Uterus (tissue), 3 donors: ENCODE measurements at regions not wholly inside any gene's neighbourhood (a gene's known extent, or its start where the extent isn't known, plus 50 kb on each side); places are given as distances from the start of the nearest gene placed in this dataset.
A peak's percentile ranks its signal among the peaks of the same experiment; 100 is the strongest.

Experiments
- DNase-seq, 2 donors: peaks; one replicate each; pipeline ENCODE4 v3.0.0-alpha.2; 2019 to 2020
- H3K27ac ChIP-seq, 2 donors: fragments of 200-600 bp; sonication (generic); 1 replicate in 1 of 2; 2 replicates in 1 of 2; pipeline ENCODE4 v1.5.1; 2016 to 2018
- H3K27me3 ChIP-seq, 2 donors: fragments of 200-600 bp; sonication (generic); one replicate each; pipeline ENCODE4 v1.5.1; 2018 to 2019; ENCODE audit warnings: control low read depth in 1 of 2
- H3K36me3 ChIP-seq, 2 donors: fragments of 200-600 bp; sonication (generic); one replicate each; pipeline ENCODE4 v1.5.1; 2019; ENCODE audit warnings: control low read depth in 1 of 2
- H3K4me1 ChIP-seq, 2 donors: fragments of 200-600 bp; sonication (generic); one replicate each; pipeline ENCODE4 v1.5.1; 2018 to 2019; ENCODE audit warnings: control low read depth in 1 of 2
- H3K4me3 ChIP-seq, 2 donors: fragments of 200-600 bp; sonication (generic); 1 replicate in 1 of 2; 2 replicates in 1 of 2; pipeline ENCODE4 v1.5.1; 2018 to 2019; ENCODE audit warnings: mild to moderate bottlenecking in 1 of 2
- H3K9me3 ChIP-seq, 2 donors: fragments of 200-600 bp; sonication (generic); one replicate each; pipeline ENCODE4 v1.5.1; 2019; ENCODE audit warnings: control low read depth in 1 of 2
- POLR2A ChIP-seq, 2 donors: fragments of 450-650 bp; IDR thresholded peaks; one replicate each; pipeline ENCODE4 v1.6.1; 2016; ENCODE audit warnings: antibody characterized with exemption in 2 of 2, mild to moderate bottlenecking in 1 of 2, moderate library complexity in 1 of 2
- intact Hi-C: fragments of 100-400 bp; cut with DNase I; formaldehyde crosslinking; loops from one replicate; pipeline ENCODE4 v1.15.1; 2023; ENCODE audit warnings: low total_unique reads
- TF ChIP-seq, protein P1 (sequence below), 4 experiments: fragments of 200-600 bp in 2 of 4; fragments of 450-650 bp in 2 of 4; sonication (generic) in 2 of 4; IDR thresholded peaks; one replicate each; pipeline ENCODE4 v1.5.1; 2016 to 2019; ENCODE audit warnings: antibody characterized with exemption in 4 of 4, mild to moderate bottlenecking in 2 of 4, moderate library complexity in 1 of 4
- donor health status: DM: yes; HTN: yes; CAD: no.

DNA sequence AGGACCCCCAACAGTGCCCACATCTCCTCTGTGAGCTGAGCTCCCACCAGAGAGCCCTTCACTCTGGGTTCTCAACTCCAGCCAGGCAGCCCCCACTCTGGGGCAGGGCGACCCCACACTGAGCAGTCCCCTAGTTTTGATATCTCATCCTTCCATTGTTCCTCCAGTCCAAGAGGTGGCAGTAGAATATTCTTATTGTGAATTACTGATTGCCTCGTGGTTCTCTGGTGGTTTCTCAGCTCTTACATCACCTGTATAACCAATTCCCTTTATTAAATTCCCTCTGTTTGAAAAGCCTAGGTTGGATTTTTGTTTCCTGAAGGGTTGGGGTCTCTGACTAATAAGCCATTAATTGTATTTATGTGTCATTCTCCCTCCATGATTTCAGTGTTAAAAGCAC lies 407.5 kb downstream of the SETD4 start:
- H3K27me3 ChIP-seq, result no peaks in the 10 kb centered on the region
- no peak overlapping the region for H3K27ac ChIP-seq
- H3K36me3 ChIP-seq, result no peaks in the 10 kb centered on the region
- DNase-seq, result no peak
- TF ChIP-seq, protein P1, sequence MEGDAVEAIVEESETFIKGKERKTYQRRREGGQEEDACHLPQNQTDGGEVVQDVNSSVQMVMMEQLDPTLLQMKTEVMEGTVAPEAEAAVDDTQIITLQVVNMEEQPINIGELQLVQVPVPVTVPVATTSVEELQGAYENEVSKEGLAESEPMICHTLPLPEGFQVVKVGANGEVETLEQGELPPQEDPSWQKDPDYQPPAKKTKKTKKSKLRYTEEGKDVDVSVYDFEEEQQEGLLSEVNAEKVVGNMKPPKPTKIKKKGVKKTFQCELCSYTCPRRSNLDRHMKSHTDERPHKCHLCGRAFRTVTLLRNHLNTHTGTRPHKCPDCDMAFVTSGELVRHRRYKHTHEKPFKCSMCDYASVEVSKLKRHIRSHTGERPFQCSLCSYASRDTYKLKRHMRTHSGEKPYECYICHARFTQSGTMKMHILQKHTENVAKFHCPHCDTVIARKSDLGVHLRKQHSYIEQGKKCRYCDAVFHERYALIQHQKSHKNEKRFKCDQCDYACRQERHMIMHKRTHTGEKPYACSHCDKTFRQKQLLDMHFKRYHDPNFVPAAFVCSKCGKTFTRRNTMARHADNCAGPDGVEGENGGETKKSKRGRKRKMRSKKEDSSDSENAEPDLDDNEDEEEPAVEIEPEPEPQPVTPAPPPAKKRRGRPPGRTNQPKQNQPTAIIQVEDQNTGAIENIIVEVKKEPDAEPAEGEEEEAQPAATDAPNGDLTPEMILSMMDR (IDR thresholded peaks at IDR 0.05), result no peak
- TF ChIP-seq POLR2A (IDR thresholded peaks at IDR 0.05), result no peak
- no peaks in the 10 kb centered on the region for H3K4me1 ChIP-seq
- H3K9me3 ChIP-seq, result no peaks in the 10 kb centered on the region
- intact Hi-C loops, result no loop called here
- no peak overlapping the region for H3K4me3 ChIP-seq

DNA sequence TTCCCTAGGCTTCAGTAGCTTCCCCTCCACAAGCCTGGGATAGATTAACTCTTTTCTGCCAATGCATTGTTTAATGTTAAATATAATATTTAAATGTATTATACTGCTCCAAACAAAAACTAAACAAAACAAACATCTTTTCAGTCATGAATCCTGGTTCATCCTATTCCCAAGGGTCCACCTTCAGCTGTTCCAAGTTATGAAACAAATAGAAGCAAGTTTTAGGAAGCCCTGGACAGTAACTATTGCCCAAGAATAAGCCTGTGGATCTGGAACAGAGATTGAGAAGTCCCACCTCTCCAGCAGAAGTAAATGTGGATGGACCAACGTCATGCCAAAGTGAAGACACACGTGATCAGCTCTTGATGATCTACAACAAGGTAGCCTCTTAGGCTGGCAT lies 408.1 kb downstream of the SETD4 start:
- H3K36me3 ChIP-seq, result no peaks in the 10 kb centered on the region
- no peak overlapping the region for H3K4me3 ChIP-seq
- no peaks in the 10 kb centered on the region for H3K4me1 ChIP-seq
- no peak for DNase-seq
- TF ChIP-seq POLR2A (IDR thresholded peaks at IDR 0.05), result no peak
- TF ChIP-seq, protein P1 (IDR thresholded peaks at IDR 0.05), result no peak
- no peaks in the 10 kb centered on the region for H3K27me3 ChIP-seq
- H3K9me3 ChIP-seq, result no peaks in the 10 kb centered on the region
- no peak overlapping the region for H3K27ac ChIP-seq
- intact Hi-C loops, result no loop called here

DNA sequence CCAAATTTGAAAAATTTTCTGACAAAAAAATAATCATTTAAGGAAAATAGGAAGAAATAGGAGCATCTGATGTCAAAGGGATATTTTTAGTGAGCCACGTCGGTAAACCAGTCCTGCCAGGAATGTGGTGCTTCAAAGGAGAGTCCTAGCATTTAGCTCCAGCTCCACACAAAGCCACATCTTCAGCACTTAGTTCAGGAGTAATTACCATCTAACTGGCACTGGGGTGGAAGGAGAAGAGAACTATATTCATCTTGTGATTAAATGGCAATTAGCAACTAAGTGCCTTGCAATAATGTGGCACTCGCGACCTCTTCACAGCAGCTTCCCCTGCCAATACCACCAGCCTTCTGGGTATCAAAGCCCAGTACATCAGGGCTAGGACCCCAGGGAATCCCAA lies 409.1 kb downstream of the SETD4 start:
- no peak overlapping the region for H3K27ac ChIP-seq
- no peaks in the 10 kb centered on the region for H3K9me3 ChIP-seq
- H3K36me3 ChIP-seq, result no peaks in the 10 kb centered on the region
- no peak overlapping the region for H3K4me3 ChIP-seq
- H3K4me1 ChIP-seq, result no peaks in the 10 kb centered on the region
- intact Hi-C loops, result no loop called here
- TF ChIP-seq, protein P1 (IDR thresholded peaks at IDR 0.05), result no peak
- no peak for TF ChIP-seq POLR2A (IDR thresholded peaks at IDR 0.05)
- no peak for DNase-seq
- H3K27me3 ChIP-seq, result no peaks in the 10 kb centered on the region

DNA sequence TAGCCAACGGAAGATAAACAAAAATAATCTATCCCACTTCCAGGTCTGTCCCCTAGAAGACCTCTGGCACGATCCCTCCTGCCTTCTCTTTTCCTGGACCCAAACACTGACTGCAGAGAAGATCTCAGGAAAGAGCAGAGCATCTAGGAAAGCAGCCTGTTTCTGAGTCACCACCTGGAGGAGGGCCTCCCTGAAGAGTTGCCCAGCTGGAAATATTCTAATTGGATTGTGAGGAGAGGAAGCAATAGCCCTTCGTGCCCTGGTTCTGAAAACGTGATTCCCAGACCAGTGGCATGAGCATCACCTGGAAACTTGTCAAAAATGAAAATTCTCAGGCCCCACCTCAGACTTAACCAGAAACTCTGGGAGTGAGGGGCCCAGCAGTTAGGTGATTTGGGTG lies 411.1 kb downstream of the SETD4 start:
- no peaks in the 10 kb centered on the region for H3K27me3 ChIP-seq
- no peak overlapping the region for H3K27ac ChIP-seq
- H3K36me3 ChIP-seq, result no peaks in the 10 kb centered on the region
- no peaks in the 10 kb centered on the region for H3K4me1 ChIP-seq
- intact Hi-C loops, result no loop called here
- TF ChIP-seq, protein P1 (IDR thresholded peaks at IDR 0.05), result no peak
- TF ChIP-seq POLR2A (IDR thresholded peaks at IDR 0.05), result no peak
- no peak overlapping the region for H3K4me3 ChIP-seq
- H3K9me3 ChIP-seq, result no peaks in the 10 kb centered on the region
- peak in 1 of 2 donors; percentile 17 for DNase-seq

DNA sequence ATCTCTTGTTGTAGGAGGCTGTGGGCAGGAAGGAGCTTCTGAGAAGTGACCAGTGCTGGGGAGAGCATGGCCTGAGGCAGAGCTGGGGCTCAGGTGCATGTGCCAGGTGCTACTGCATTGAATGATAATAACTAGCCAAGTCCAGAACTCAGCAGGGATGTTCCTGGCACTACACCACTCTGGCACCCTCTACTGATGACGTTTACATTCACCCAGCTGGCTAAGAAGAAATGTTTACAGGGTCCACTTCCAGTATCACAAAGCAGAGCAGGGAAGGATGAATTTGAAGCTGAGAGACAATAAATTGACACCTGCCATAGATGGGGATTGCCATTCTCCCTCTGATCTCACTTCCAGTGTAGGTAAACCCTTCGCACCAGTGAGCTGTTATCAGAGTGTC lies 411.8 kb downstream of the SETD4 start:
- intact Hi-C loops, result no loop called here
- Histone ChIP-seq H3K27ac (no peak overlapping the region), H3K36me3 (no peaks in the 10 kb centered on the region), H3K27me3 (no peaks in the 10 kb centered on the region), H3K9me3 (no peaks in the 10 kb centered on the region), H3K4me3 (no peak overlapping the region), H3K4me1 (no peaks in the 10 kb centered on the region)
- DNase-seq, result no peak
- TF ChIP-seq POLR2A (IDR thresholded peaks at IDR 0.05), result no peak
- TF ChIP-seq, protein P1 (IDR thresholded peaks at IDR 0.05), result no peak
